SJCRH30 (cell line): ENCODE measurements at regions not wholly inside any gene's neighbourhood (a gene's known extent, or its start where the extent isn't known, plus 50 kb on each side); places are given as distances from the start of the nearest gene placed in this dataset.
A peak's percentile ranks its signal among the peaks of the same experiment; 100 is the strongest.
"Not testable (repeated sequence)": the region's sequence is repeated elsewhere in the genome, so short reads cannot be mapped to it uniquely, and the experiment has no call there.

Experiments
- DNase-seq, 2 experiments: peaks; one replicate each; pipeline ENCODE4 v3.0.0-alpha.2; 2015 to 2020
- H3K27ac ChIP-seq: fragments of 250-450 bp; sonication (Bioruptor Pico); 2 replicates; pipeline ENCODE4 v1.5.1; 2020; ENCODE audit warnings: mild to moderate bottlenecking, moderate library complexity
- H3K27me3 ChIP-seq: fragments of 250-450 bp; sonication (Bioruptor Pico); 2 replicates; pipeline ENCODE4 v1.5.1; 2020; ENCODE audit warnings: mild to moderate bottlenecking, moderate library complexity
- H3K36me3 ChIP-seq: fragments of 250-450 bp; sonication (Bioruptor Pico); 2 replicates; pipeline ENCODE4 v1.5.1; 2020; ENCODE audit warnings: mild to moderate bottlenecking, moderate library complexity
- H3K4me1 ChIP-seq: fragments of 250-450 bp; sonication (Bioruptor Pico); 2 replicates; pipeline ENCODE4 v1.5.1; 2020; ENCODE audit warnings: mild to moderate bottlenecking, moderate library complexity
- H3K4me3 ChIP-seq: fragments of 250-450 bp; sonication (Bioruptor Pico); 2 replicates; pipeline ENCODE4 v1.5.1; 2020; ENCODE audit warnings: mild to moderate bottlenecking, moderate library complexity
- H3K9me3 ChIP-seq: fragments of 250-450 bp; sonication (Bioruptor Pico); replicated peaks from 2 replicates; pipeline ENCODE4 v1.5.1; 2020; ENCODE audit warnings: mild to moderate bottlenecking, moderate library complexity

DNA sequence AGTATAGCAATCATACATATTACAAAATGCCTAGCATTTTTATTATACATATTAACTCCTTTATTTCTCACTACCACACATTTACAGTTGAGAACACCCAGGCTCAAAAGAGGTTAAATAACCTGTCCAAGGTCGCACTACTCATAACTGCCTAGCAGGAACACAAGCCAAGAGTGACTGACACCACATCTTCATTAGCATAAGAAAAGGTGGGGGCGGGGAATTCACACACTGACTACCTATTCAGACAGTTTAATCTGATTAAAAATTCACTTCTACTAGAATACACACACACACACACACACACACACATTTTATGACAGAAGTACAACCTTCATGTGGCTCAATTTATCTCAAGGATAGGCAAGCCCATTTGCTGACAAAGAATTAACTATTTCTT is 77.8 kb upstream of the CACHD1 start:
- DNase-seq = no peak
- Histone ChIP-seq H3K27ac (no peak overlapping the region), H3K36me3 (no peaks in the 10 kb centered on the region), H3K9me3 (no peaks in the 10 kb centered on the region), H3K4me1 (no peaks in the 10 kb centered on the region), H3K4me3 (no peak overlapping the region), H3K27me3 (no peaks in the 10 kb centered on the region)

DNA sequence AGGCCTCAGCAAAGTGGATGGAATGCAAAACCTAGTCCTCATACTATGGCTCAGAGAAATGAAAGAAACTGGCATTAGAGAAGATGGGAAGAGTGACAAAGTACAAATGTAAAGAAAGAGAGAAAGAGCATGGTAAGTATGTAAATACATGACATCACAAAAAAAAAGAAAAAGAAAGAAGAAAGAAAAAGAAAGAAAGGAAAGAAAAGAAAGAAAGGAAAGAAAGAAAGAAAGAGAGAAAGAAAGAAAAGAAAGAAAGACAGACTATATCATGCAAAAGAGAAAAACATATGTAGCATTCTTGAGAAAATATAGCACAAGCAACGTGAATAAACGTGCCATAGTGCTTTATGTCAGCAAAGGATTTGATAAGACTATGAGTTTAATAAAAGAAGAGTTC is 76.1 kb upstream of the CACHD1 start:
- no peak overlapping the region for H3K27ac ChIP-seq
- DNase-seq = no peak
- H3K36me3 ChIP-seq = no peaks in the 10 kb centered on the region
- no peaks in the 10 kb centered on the region for H3K9me3 ChIP-seq
- H3K4me1 ChIP-seq = no peaks in the 10 kb centered on the region
- H3K4me3 ChIP-seq = no peak overlapping the region
- H3K27me3 ChIP-seq = no peaks in the 10 kb centered on the region

DNA sequence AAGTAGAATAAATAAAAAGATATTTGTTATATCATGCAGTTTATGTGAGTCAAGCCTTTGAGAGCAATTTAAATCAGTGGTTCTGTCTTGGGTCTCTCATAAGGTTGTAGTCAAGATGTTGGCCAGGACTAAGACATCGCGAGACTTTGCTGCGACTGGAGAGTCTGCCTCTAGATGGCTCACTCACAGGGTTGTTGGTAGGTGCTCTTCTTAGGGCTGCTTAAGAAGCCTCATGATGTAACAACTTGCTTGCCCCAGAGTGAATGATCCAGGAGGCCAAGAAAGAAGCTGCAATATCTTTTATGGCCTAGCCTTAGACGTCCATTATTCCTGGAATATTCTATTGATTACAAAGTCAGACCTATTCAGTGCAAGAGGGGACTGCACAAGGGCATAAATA is 73.1 kb upstream of the CACHD1 start:
- Histone ChIP-seq H3K4me3 (no peak overlapping the region), H3K4me1 (no peaks in the 10 kb centered on the region), H3K9me3 (no peaks in the 10 kb centered on the region), H3K27me3 (no peaks in the 10 kb centered on the region), H3K36me3 (no peaks in the 10 kb centered on the region), H3K27ac (no peak overlapping the region)
- peak in 1 of 2 experiments; percentile 4 for DNase-seq

DNA sequence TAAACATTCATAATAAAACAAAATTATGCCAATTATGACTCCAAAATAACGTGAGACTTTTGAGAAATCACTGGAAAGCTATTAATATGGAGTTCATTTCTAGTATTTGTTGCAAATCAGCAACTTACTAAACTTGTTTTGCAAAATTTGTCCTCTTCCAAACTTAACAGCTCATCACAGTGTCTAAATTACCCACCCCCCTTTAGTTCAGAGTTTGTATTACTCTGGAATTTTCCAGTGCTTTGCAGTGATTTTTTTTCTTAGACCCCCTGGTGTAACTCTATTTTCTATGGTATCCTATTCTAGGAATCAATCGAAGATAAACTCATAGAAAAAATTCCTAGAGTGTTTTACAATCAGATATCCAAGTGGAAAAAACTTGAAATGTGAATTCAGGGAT is 72.4 kb upstream of the CACHD1 start:
- Histone ChIP-seq H3K27me3 (no peaks in the 10 kb centered on the region), H3K9me3 (no peaks in the 10 kb centered on the region), H3K4me3 (no peak overlapping the region), H3K27ac (no peak overlapping the region), H3K4me1 (no peaks in the 10 kb centered on the region), H3K36me3 (no peaks in the 10 kb centered on the region)
- no peak for DNase-seq

DNA sequence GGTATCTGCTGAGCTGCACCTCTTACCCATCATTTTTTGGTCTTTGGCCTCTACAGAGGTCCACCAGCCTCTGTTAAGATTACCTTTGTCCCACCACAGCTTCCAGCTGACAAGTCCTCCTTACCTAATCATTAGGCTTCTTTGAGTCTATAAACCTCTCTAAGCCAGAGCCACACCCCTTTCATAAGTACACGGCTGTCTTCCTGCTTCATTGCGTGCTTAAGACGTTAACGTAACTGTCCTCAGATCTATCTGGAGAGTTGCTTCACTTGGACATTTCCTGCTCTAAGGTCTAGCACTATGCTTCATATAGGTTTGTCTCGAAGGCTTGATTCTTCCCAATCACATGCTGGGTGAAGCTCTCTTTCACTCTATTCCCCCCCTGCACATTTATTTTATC is 71.0 kb upstream of the CACHD1 start:
- DNase-seq = no peak
- H3K4me3 ChIP-seq = no peak overlapping the region
- H3K27me3 ChIP-seq = no peaks in the 10 kb centered on the region
- no peaks in the 10 kb centered on the region for H3K4me1 ChIP-seq
- H3K9me3 ChIP-seq = no peaks in the 10 kb centered on the region
- no peak overlapping the region for H3K27ac ChIP-seq
- no peaks in the 10 kb centered on the region for H3K36me3 ChIP-seq

DNA sequence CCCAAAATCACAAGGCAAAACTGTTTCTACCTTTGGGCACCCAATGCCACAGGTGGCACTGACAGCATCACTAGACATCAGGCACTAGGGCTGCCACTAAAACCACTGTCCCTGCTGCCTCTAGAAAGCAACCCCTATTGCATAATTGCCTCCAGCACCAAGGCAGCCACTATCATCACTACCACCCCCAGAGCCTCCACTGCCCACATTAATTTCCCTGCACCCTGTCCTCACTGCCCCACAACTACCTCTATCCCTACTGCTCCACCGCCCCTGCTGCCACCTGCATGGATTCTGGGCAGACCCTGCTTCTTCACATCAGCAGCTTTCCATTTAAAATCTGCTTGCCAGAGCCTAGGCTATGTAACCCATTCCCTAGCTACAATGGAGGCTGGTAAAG is 68.6 kb upstream of the CACHD1 start:
- no peaks in the 10 kb centered on the region for H3K4me1 ChIP-seq
- H3K36me3 ChIP-seq = no peaks in the 10 kb centered on the region
- H3K4me3 ChIP-seq = no peak overlapping the region
- no peak overlapping the region for H3K27ac ChIP-seq
- no peaks in the 10 kb centered on the region for H3K9me3 ChIP-seq
- H3K27me3 ChIP-seq = no peaks in the 10 kb centered on the region
- DNase-seq = no peak

DNA sequence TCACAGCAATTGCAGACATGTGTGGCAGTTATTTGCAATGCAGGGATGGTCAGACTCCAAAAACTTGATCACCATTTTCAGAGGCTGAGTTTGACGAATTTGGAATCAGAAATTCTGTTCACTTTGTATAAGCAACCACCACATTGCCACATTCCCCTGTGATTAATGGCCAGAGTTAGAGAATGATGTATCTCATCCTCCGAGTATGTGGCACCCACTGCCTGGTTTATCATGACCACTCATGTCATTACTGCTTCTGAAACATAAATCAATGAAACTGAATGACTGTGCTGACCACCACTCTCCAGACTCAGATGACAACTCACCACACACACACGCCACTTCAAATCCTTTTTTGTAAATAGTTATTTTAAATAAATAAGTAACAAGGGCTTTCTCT is 66.6 kb upstream of the CACHD1 start:
- Histone ChIP-seq H3K9me3 (no peaks in the 10 kb centered on the region), H3K4me3 (no peak overlapping the region), H3K27me3 (no peaks in the 10 kb centered on the region), H3K36me3 (no peaks in the 10 kb centered on the region), H3K4me1 (no peaks in the 10 kb centered on the region), H3K27ac (no peak overlapping the region)
- no peak for DNase-seq

DNA sequence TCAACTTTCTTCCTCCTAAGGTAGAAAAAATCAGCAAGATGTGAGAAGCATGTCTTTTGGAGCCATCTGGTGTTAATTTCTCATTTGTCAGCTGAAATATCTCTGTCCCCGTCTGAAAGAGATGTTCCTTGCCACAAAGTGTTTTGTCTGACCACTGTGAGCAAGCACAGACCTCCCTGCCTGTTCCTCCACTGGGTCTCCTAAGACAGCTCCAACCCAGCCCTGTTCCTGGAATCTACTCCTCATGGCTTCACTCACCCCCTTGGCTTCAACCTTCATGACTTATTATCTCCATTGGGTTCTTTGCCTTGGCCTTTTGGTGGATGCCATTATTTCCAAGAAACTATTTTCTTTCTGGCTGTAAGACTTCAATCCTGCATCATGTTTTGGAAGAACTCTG is 65.7 kb upstream of the CACHD1 start:
- Histone ChIP-seq H3K36me3 (no peaks in the 10 kb centered on the region), H3K4me3 (no peak overlapping the region), H3K27me3 (no peaks in the 10 kb centered on the region), H3K27ac (no peak overlapping the region), H3K9me3 (no peaks in the 10 kb centered on the region), H3K4me1 (no peaks in the 10 kb centered on the region)
- DNase-seq = no peak

DNA sequence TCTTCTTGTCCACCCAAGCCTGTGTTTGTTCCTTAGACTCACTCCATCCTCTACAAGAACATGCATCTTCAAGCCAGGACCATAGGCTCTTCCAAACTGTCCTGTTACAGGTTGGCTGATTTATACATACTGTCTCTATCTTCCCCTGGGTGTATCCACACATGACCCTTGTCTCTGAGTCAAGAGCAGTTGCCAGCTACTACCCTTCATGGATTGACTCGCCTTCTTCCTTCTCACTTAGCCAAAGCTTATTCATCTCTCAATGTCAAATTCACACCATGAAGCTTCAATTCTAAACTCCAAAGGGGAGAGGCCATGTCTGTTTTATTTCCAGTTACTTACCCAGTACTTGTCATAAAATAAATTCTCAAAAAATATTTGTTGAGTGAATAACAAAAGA is 64.1 kb upstream of the CACHD1 start:
- no peaks in the 10 kb centered on the region for H3K27me3 ChIP-seq
- no peak overlapping the region for H3K4me3 ChIP-seq
- no peaks in the 10 kb centered on the region for H3K9me3 ChIP-seq
- no peak overlapping the region for H3K27ac ChIP-seq
- no peaks in the 10 kb centered on the region for H3K4me1 ChIP-seq
- DNase-seq = no peak
- no peaks in the 10 kb centered on the region for H3K36me3 ChIP-seq

DNA sequence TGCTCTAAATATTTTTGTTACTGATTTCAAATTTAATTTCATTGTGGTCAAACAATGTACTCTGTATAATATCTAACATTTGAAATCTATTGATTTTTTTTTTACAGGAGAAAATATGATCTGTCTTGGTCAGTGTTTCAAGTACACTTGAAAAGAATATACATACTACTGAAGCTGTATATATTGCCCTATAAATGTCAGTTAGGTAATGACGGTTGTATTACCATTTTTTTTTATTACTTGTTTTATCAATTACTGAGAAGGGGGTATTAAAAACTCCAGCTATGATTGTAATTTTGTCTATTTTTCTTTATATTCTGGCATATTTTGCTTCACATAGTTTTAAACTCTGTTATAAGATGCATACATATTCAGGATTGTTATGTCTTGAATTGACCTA is 59.7 kb upstream of the CACHD1 start:
- H3K4me1 ChIP-seq = no peaks in the 10 kb centered on the region
- H3K27me3 ChIP-seq = no peaks in the 10 kb centered on the region
- no peaks in the 10 kb centered on the region for H3K9me3 ChIP-seq
- DNase-seq = no peak
- no peak overlapping the region for H3K27ac ChIP-seq
- H3K36me3 ChIP-seq = no peaks in the 10 kb centered on the region
- H3K4me3 ChIP-seq = no peak overlapping the region

DNA sequence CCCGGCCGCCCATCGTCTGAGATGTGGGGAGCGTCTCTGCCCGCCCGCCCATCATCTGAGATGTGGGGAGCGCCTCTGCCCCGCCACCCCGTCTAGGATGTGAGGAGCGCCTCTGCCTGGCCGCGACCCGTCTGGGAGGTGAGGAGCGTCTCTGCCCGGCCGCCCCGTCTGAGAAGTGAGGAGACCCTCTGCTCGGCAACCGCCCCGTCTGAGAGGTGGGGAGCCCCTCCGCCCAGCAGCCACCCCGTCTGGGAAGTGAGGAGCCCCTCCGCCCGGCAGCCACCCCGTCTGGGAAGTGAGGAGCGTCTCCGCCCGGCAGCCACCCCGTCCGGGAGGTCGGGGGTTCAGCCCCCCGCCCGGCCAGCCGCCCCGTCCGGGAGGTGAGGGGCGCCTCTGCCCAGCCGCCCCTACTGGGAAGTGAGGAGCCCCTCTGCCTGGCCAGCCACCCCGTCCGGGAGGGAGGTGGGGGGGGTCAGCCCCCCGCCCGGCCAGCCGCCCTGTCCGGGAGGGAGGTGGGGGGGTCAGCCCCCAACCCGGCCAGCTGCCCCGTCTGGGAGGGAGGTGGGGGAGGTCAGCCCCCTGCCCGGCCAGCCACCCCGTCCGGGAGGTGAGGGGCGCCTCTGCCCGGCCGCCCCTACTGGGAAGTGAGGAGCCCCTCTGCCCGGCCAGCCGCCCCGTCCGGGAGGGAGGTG is 54.9 kb upstream of the CACHD1 start:
- not testable (repeated sequence) for H3K27me3 ChIP-seq

DNA sequence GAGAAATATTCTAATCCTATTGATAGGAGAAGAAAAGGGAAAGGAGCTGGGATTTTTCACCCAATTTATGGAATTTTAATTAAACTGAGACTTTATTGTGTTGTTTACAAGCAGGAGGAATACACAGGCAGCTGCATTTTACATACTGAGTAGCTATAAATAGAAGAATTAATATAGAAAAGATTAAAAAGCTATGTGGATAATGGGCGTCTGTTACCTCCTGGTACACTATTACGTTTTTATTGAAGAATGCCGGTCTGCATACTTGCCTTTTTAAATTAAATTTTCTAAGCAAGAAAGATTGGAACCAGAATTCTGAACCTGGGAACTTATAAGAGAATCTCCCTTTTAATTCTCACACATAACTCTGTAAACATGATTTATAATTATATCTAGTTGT is 52.1 kb upstream of the CACHD1 start:
- H3K9me3 ChIP-seq = no peaks in the 10 kb centered on the region
- no peak overlapping the region for H3K4me3 ChIP-seq
- H3K4me1 ChIP-seq = no peaks in the 10 kb centered on the region
- no peaks in the 10 kb centered on the region for H3K36me3 ChIP-seq
- DNase-seq = no peak
- no peaks in the 10 kb centered on the region for H3K27me3 ChIP-seq
- H3K27ac ChIP-seq = no peak overlapping the region

More for the DNA sequence above, 54.9 kb upstream of the CACHD1 start:
- not testable (repeated sequence) for H3K27ac ChIP-seq, H3K36me3 ChIP-seq, H3K4me3 ChIP-seq, H3K9me3 ChIP-seq, H3K4me1 ChIP-seq, DNase-seq
